ENCODE measurements at regions not wholly inside any gene's neighbourhood (a gene's known extent, or its start where the extent isn't known, plus 50 kb on each side); places are given as distances from the start of the nearest gene placed in this dataset.

DNA sequence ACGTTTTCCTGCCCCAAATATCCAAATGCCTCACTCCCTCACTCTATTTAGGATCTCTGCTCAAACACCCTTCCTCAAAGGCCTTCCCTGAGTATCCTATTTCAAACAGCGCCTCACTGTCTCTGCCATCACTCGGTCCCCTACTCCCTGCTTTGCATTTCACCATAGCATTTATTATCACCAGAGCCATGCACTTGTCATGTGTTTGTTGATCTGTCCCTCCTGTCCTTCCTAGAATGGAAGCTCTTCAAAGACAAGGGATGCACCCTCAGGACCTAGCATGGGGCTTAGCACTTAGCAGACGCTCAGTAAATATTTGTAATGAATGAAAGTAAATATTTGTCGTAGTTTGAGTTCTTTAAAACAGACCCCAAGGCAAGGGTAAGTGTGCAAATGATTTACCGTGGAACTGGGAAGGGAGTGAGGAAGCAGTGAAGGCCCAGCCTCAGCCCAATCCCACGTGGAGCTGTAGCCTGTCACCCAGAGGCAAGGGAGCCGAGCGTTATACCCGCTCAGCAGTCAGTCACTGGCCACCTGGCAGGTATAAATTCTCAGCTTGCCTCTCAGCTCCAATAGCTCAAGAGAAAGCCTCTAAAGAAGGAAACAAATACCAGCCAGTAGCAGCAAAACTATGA is 97.7 kb upstream of the KIF2A start:
- no peak for TF ChIP-seq POLR2A (IDR thresholded peaks at IDR 0.05)
- TF ChIP-seq, protein P1, sequence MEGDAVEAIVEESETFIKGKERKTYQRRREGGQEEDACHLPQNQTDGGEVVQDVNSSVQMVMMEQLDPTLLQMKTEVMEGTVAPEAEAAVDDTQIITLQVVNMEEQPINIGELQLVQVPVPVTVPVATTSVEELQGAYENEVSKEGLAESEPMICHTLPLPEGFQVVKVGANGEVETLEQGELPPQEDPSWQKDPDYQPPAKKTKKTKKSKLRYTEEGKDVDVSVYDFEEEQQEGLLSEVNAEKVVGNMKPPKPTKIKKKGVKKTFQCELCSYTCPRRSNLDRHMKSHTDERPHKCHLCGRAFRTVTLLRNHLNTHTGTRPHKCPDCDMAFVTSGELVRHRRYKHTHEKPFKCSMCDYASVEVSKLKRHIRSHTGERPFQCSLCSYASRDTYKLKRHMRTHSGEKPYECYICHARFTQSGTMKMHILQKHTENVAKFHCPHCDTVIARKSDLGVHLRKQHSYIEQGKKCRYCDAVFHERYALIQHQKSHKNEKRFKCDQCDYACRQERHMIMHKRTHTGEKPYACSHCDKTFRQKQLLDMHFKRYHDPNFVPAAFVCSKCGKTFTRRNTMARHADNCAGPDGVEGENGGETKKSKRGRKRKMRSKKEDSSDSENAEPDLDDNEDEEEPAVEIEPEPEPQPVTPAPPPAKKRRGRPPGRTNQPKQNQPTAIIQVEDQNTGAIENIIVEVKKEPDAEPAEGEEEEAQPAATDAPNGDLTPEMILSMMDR (IDR thresholded peaks at IDR 0.05 in 4 of 5, conservative IDR thresholded peaks at IDR 0.05 in 1 of 5), result no peak

All from gastrocnemius medialis (tissue), 4 donors.